Activated naive CD4-positive, alpha-beta T cell (primary cell): ENCODE measurements at regions not wholly inside any gene's neighbourhood (a gene's known extent, or its start where the extent isn't known, plus 50 kb on each side); places are given as distances from the start of the nearest gene placed in this dataset.

Experiments
- DNase-seq, 4 experiments: peaks; one replicate each; lab custom pipeline; 2025; lab: John Stamatoyannopoulos, UW

GRCh38 chr5:110112348-110112747 lies 422.6 kb downstream of the MAN2A1 start:
- DNase-seq = no peak

GRCh38 chr5:110115503-110115902 lies 425.8 kb downstream of the MAN2A1 start:
- DNase-seq = no peak

GRCh38 chr5:110116539-110116938 lies 426.8 kb downstream of the MAN2A1 start:
- DNase-seq = no peak

GRCh38 chr5:110134963-110135935 lies 445.5 kb downstream of the MAN2A1 start:
- DNase-seq = no peak

GRCh38 chr5:110150199-110150598 lies 460.5 kb downstream of the MAN2A1 start:
- DNase-seq = no peak

- DNase-seq = no peak
These were observed 469.5 kb downstream of the MAN2A1 start for GRCh38 chr5:110159202-110159601.

GRCh38 chr5:110161162-110161561 lies 471.4 kb downstream of the MAN2A1 start:
- no peak for DNase-seq

- DNase-seq = no peak
These were observed 475.6 kb downstream of the MAN2A1 start for GRCh38 chr5:110165366-110165765.

GRCh38 chr5:110167384-110167783 lies 477.7 kb downstream of the MAN2A1 start:
- DNase-seq = no peak

GRCh38 chr5:110169461-110169860 lies 479.7 kb downstream of the MAN2A1 start:
- DNase-seq = no peak

GRCh38 chr5:110177729-110178128 lies 488.0 kb downstream of the MAN2A1 start:
- no peak for DNase-seq

- DNase-seq = no peak
These were observed 489.6 kb downstream of the MAN2A1 start for GRCh38 chr5:110179321-110179720.

- no peak for DNase-seq
These were observed 504.5 kb downstream of the MAN2A1 start for GRCh38 chr5:110194191-110194590.

GRCh38 chr5:110195288-110195687 lies 505.6 kb downstream of the MAN2A1 start:
- no peak for DNase-seq

GRCh38 chr5:110201791-110202190 lies 512.1 kb downstream of the MAN2A1 start:
- DNase-seq = no peak

GRCh38 chr5:110203661-110204060 lies 513.9 kb downstream of the MAN2A1 start:
- DNase-seq = no peak

GRCh38 chr5:110209401-110209800 lies 517.1 kb downstream of the TMEM232 start:
- no peak for DNase-seq

GRCh38 chr5:110218981-110219380 lies 507.5 kb downstream of the TMEM232 start:
- DNase-seq = no peak

GRCh38 chr5:110219769-110220168 lies 506.7 kb downstream of the TMEM232 start:
- no peak for DNase-seq

GRCh38 chr5:110221036-110221435 lies 505.4 kb downstream of the TMEM232 start:
- DNase-seq = no peak

- no peak for DNase-seq
These were observed 502.4 kb downstream of the TMEM232 start for GRCh38 chr5:110224050-110224449.

GRCh38 chr5:110225949-110226348 lies 500.5 kb downstream of the TMEM232 start:
- no peak for DNase-seq

GRCh38 chr5:110239786-110240185 lies 486.7 kb downstream of the TMEM232 start:
- DNase-seq = no peak

- DNase-seq = no peak
These were observed 483.5 kb downstream of the TMEM232 start for GRCh38 chr5:110242950-110243349.
